ENCODE measurements at regions not wholly inside any gene's neighbourhood (a gene's known extent, or its start where the extent isn't known, plus 50 kb on each side); places are given as distances from the start of the nearest gene placed in this dataset.

DNA sequence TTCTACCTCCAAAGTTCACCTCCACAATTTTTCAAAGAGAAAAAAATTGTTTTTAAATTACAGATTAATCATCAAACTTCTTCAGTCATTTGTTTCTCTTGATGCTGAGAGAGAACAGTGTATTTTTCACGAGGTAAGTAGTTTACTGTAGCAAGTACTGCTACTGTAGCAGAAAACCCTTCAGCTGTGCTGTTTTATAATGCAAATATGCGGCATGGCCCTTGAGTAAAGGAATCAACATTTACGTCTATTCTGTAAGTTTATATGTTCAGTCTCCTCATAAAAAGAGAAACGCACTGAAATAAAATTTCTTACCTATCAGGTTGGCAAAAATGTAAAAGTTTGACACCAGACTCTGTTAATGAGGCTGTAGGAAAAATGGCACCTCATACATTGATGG, 399.0 kb downstream of the NKX6-1 start:
- DNase-seq = no peak

- DNase-seq = no peak
Measured at GRCh38 chr4:84099599-84099998, 399.5 kb downstream of the NKX6-1 start.

DNA sequence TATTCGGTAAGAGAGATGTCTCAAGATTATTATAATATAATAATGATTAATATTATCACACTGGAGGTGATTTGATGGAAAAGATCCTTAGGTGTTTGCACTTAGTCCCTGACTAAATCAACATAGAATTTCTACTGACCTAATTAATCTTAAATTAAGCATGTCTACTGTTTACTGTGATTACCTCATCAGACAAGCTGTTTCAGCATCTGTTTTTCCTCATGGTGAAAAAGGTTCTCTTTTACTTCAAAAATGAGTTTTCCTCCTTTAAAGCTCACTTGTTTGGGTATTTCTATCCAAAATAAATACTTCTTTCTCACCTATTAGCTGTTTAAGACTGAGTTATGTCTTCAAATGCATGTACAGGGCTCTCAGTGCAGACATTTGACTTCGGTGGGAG, 407.8 kb downstream of the NKX6-1 start:
- DNase-seq = no peak

- DNase-seq = no peak
Measured at GRCh38 chr4:84089652-84090437, 409.2 kb downstream of the NKX6-1 start.

- DNase-seq = no peak
Measured at GRCh38 chr4:84085986-84086385, 413.1 kb downstream of the NKX6-1 start.

DNA sequence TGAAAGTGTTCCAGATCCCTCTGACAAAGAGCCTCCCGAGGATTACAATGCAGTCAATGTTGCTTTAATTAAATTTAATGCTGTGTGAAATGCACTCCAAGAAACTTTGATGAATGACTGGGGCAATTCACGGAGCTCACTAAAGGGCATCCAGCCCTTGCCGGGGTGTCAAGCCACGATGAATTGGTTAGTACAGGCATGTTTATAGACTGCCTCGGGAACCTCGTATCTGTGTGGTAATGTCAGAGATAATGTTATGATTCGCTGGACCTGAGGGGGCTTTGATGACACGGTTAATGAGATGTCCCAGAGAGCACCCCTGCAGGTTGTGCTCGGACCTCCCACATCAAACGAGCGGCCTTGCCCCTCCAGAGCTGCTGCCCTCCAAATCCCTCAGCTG, 428.8 kb downstream of the NKX6-1 start:
- no peak for DNase-seq

DNA sequence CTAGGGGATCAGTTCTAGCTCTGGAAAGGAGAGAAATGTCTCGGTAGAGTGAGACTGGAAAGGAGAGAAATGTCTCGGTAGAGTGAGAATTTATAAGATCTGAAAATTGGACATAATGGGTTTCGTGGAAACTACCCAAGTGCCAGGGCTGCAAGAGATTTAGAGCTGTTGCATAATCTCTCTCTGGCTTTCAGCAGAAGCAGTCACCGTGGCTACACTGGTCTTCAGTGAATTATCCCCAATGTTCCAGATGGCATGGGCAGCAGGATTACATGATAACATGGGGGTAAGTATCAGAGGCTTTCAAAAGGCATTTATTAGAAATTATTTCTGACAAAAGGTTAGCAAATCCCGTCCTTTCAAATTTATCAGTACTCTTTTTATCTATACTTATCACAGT, 435.5 kb downstream of the NKX6-1 start:
- DNase-seq = no peak

DNA sequence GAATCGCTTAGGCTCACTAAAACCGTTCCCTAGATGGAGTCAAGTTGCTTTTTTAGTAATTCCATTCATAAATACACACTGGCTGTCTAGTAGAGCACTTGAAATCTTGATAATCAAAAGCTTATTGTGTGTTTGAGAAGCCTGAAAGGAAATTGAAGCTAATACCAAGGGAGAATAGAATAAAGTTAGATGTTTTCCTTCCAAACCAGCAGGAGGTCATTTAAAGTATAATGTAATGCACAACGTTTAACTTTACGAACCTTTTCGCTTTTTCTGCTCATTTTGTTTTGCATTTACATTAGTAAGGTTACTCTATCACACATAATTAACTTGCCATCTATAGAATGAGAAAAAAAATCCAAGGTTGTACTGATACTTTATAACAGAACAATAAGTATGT, 440.9 kb downstream of the NKX6-1 start:
- DNase-seq = no peak

GRCh38 chr4:84051639-84052038, 447.5 kb downstream of the NKX6-1 start:
- DNase-seq = no peak

GRCh38 chr4:84051089-84051488, 448.0 kb downstream of the NKX6-1 start:
- DNase-seq = no peak

- no peak for DNase-seq
Measured at GRCh38 chr4:84050015-84050414, 449.1 kb downstream of the NKX6-1 start.

DNA sequence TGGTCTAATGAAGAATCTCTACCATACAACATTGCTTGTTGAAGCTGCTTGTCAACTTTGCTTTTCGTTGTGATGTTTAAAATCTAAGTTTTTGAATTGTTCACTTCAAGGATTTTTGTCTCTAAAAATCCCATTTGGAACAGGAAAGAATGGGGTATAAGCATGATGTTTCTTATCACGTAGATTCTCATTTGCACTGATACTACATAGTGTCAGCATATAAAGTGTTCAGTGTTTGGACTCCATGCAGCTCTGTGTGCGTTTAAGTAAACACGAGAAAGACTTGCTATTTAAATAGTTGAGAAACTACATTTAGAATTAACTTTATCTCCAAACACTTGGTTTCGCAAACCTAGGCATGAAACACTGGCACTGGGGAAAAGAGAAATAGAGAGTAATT, 452.5 kb downstream of the NKX6-1 start:
- no peak for DNase-seq

- DNase-seq = no peak
Measured at GRCh38 chr4:84041426-84041825, 457.7 kb downstream of the NKX6-1 start.

- no peak for DNase-seq
Measured at GRCh38 chr4:84035568-84035967, 463.5 kb downstream of the NKX6-1 start.

GRCh38 chr4:84032372-84032771, 466.7 kb downstream of the NKX6-1 start:
- DNase-seq = no peak

- DNase-seq = no peak
Measured at GRCh38 chr4:84031401-84031800, 467.7 kb downstream of the NKX6-1 start.

- no peak for DNase-seq
Measured at GRCh38 chr4:84028340-84028739, 470.8 kb downstream of the NKX6-1 start.

- DNase-seq = no peak
Measured at GRCh38 chr4:84024405-84024804, 474.7 kb downstream of the NKX6-1 start.

DNA sequence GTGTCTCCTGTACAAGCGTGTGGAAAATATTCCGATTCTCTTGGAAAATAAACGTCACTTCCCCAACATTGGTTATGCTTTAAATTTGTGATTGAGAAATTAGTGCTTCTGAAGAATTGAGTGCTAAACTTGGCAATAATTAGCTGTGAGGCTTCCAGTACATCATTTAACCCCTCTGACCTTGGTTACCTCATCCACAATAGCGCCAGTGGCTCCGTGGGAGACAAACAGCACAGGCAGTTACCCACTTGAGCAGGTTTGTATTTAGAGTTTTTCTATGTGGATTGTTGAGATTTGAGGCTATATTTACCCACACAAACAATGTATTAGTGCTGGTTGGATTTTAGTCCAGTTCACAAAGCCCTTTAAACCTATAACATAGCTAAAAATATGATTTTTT, 476.5 kb downstream of the NKX6-1 start:
- no peak for DNase-seq

- DNase-seq = no peak
Measured at GRCh38 chr4:84019626-84020025, 479.5 kb downstream of the NKX6-1 start.

DNA sequence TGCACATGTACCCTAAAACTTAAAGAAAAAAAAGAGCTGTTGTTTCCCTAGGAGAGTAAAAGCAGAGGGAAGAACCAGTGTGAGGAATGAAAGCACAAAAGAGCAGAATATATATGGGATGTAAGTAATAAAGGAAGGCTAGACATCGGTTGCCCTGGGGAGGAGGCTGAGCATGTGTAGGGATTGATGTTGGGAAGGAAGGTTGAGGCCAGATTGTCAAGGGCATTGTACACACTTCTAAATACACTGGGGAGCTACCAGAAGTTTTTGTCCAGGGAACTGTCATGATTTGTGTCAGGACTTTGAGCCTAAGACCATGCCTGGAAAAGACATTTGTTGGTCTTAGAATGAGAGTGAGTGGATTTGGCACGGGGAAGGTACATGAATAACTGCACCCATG, 467.1 kb downstream of the GPAT3 start:
- DNase-seq = no peak

GRCh38 chr4:84001876-84002569, 466.1 kb downstream of the GPAT3 start:
- no peak for DNase-seq

GRCh38 chr4:83996254-83996653, 460.3 kb downstream of the GPAT3 start:
- DNase-seq = no peak

DNA sequence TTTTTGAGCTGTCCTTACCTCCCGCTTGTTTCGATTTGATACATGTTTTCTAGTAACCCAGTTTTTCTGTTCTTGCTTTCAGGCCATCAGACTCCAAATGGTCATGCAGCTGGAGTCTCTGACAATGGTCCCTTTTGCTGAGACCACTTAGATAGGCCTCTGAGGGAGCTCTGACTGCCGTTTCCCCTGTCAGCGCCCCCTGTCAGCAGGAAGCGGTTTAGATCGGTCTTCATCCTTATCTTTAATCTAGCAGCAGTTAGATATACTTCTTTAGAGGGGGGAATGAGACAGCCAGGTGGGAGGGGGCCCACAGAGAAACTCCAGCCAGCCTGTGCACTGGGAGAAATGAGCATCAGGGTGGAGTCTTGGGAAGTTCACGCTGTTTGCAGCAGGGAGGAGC, 457.9 kb downstream of the GPAT3 start:
- DNase-seq = no peak

GRCh38 chr4:83989835-83990234, 453.9 kb downstream of the GPAT3 start:
- no peak for DNase-seq

Measured in right forelimb (tissue), 1 donor.